HG03025 (cell line): ENCODE measurements at regions not wholly inside any gene's neighbourhood (a gene's known extent, or its start where the extent isn't known, plus 50 kb on each side); places are given as distances from the start of the nearest gene placed in this dataset.

Experiments
- ATAC-seq: cut with Tn5 transposase; IDR thresholded peaks from one replicate; pipeline ENCODE4 v1.9.1; 2021; ENCODE audit warnings: mild to moderate bottlenecking, moderate library complexity; ENCODE audit not compliant: unreplicated experiment, low FRiP score

DNA sequence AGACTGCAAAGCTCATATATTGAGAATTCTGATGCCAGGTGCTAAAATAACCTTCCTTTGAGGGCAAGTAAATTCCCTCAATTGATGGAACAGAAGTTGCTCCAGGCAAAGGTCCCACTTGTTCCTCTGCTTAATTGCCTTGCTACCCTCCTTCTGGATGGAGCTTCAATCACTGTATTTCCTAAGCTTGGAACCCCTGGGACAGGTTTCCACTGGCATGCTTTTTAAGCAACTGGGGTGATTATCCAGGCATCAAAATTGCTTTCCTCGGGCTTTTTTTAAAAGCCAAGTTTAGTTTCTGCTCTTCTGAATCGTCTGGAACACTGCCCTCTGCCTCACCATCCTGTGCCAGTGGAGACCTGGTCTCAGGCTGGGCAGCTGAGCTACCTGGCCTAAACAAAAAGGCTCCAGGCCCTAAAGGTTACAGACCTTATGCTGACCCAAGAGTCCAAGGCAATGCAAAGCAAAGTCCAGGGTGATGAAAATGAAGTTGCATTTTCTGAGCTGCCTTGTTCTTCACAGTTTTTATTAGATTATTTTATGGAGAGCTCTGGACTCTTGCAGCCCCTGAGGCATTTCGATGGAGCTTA lies 167.9 kb upstream of the CD180 start:
- no peak for ATAC-seq

DNA sequence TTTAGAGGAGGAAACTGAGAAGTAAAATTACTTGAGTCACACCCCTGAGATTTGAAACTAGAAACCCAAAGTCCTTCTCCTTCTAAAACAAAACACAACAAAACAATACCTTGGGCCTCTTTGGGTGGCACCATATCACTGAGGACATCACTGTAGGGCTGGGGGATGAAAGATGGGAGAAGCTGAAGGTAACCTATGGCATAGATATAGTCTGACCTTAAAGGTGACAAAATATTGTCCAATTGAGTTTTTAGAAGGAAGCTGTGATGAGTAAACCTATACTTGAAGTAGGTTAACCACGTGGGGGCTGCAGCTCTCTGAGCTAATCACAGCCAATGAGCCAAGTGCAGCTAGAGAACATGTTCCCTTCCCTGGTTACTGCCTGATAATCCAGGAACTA lies 167.4 kb upstream of the CD180 start:
- no peak for ATAC-seq

DNA sequence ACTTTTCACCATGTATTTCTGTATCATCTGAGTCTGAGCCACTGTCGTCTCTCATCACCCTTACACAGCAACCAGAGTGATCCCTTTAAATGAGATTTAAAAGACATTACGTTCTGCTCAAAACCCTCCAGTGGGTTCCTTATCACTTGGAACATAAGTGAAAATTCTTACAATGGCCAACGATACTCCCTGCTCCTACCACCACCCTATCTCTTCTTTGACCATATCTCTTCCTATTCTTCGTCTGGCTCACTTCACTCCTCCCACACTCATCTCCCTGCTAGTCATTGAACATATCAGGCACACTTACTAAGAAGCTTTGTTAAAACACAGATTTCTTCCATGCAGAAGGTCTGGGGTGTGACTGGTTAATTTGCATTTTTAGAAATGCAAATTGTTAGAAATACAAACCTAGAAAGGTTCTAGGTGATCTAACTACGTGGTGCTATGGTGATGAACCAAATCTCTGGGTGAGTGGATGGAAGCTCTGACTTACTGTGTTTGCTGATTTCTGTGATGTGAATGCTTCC lies 166.6 kb upstream of the CD180 start:
- no peak for ATAC-seq

DNA sequence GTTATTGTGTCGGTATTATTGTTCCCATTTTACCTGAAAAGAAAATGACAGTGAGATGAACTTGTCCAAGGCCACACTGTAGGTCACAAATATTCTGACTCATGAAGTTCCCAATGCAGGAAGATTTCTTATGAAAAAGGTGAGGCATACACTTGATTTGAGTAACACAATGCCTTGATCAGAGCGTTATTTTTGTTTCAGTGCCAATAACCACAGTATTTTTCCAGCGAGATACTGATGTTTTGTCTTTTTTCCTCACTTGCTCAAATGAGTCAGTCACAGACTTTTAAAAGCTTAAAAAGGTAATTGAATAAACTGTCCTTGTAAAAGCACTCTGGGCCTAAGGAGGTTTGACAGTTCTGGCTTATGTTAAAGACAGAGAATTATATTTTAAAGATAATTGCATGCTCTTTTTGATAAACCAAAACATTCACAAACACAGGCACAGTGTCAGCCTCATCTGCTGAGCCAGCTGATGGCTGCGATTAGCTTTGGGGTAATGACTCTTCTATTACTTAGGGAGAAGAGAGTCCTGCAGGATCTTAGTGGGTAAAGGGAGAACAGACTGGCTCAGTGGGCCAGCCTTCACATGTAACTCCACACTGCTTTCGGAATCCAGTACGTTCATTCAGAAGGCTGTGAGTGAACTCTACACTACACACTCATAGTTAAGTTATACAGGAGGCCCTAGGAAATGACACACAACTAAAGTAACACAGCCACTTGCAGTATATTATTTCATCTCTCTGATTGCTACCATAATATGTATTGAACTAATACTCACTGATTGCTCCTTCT lies 165.5 kb upstream of the CD180 start:
- no peak for ATAC-seq

DNA sequence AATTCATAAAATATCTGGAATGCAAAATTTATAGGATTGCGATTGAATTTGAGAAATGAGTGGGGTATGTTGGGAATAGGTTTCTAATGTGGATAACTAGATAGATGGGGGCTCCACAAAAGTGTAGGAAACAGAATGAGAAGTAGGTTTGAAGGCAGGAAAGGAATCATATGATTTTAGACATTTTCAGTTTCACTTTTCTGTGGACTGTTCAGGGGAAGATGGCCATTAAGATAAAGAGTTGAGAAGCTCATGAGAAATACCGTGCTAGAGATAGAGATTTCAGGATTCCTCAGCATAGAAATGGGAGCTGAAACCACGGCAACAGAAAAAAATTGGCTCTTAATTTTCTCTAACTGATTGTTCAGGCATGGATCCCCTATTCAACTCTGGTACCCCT lies 163.4 kb upstream of the CD180 start:
- ATAC-seq, result no peak

DNA sequence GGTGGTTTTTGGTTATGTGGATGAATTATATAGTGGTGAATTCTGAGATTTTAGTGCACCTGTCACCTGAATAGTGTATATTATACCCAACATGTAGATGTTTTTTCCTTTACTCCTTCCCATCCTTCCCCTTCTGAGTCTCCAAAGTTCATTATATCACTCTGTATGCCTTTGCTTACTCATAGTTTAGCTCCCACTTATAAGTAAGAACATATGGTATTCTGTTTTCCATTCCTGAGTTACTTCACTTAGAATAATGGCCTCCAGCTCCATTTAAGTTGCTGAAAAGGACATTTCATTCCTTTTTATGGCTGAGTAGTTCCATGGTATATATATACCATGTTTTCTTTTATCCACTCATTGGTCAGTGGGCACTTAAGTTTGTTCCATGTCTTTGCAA lies 161.6 kb upstream of the CD180 start:
- ATAC-seq, result no peak

DNA sequence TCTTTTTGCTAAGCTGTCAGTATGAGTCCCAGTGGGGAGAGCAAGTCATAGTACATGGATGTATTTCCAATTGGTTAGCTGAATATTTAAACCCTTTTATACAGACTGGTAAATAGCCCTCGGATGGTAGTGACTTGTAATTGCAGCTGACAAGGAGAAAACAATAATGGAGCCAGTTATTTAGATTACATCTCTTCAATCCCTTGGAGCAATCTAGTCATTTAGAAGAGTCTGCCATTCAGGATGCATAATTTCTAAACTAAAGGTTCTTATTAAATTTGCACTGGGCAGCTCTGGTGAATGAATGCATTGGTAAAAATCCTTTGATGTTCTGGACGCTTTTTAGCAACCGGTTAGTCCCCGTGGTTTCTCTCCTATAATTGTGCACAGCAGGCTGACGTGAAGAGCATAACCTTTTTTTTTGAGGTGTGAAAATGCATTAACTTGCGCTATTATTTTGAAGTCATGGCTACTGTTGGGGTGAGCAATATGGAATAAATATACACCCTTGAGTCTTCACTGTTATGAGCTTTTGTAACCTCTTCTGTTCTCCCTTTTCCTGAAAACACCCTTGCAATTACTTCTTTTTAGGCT lies 158.6 kb upstream of the CD180 start:
- no peak for ATAC-seq

DNA sequence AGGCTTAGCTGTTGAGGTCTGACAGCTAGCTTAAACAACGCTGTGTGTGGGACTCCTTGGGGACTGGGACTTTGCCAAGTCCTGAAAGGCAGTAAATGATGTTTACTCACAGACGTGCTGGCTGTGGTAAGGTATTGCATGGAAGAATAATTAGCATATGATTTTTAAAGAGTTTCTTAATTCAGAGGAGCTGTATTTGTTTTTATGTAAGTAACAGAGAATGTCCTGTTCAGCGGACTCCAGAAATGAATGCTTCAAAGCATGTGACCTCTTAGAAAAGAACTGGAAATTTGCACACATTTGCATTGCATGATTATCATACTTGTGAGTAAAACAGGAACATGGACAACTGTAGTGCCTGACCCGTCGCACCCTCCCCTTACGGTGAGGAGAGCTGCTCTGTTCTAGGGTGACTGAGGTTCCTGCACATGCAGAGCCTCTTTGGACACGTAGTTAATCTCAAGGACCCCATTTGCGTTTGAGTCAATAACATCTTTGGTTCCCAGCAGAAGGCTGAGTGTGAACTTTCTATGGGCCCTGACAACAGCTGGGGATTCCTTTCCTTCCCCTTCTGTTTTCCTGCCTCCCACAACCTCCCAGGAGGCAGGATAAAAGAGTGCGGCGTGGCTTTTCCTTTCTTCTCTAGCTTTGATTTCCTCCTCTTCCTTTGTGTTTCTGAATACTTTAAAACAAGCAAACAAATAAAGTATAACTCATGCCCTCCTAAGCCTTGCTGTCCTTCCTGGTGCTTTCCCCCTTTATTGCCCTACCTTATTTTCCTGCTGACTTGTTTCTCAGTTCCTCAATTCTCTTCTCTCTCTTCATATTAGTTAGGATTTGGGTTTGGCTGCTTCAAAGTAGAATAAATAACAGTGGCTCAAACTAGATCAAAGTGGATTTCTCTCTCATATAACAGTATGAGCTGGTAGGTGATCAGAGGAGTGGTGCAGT lies 157.2 kb upstream of the CD180 start:
- ATAC-seq, result no peak

DNA sequence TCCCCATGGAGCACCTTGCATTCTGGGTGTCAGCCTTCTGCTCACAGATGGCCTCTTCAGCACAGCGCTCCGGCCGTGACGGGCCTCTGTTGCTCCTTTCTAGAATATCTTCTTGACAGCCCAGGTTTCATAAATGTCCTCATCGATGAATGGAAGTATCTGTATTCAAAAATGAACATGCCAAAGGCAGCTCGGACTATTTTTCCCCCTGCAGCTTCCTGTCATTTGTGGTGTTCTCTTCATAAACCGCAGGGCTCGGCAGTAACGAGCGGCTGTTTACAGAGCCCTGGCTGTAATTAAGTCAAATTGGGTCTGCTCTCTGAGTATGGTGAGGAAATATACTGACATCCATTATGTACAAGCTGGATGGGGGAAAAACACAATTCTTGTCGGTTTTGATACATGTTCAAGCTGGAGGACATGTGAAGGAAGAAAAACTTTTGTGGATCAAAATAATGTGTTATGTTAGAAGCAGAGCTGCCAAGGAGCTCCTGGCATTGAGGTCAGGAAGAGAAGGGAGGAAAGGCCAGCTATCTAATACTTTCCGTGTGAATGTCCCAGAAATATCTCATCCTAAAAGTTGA lies 154.1 kb upstream of the CD180 start:
- ATAC-seq, result no peak

DNA sequence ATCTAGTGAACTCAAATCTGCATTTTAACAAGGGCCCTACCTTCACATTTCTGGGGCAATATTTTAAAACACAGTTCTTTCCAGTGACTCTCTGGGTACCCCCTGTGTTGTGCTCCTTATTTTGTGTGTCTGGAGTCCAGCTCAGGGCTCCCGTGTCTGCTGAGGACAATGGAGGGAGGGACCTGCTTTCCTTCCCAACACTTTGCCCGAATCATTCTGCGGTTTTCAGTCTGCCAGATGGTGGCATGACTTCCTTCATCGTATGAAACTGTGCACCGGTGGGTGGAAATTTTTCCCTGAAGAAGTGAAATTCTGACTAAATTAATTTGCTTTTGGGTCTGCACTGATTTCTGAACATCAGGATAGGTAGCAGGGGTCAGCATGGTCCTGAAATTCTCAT lies 153.6 kb upstream of the CD180 start:
- no peak for ATAC-seq

DNA sequence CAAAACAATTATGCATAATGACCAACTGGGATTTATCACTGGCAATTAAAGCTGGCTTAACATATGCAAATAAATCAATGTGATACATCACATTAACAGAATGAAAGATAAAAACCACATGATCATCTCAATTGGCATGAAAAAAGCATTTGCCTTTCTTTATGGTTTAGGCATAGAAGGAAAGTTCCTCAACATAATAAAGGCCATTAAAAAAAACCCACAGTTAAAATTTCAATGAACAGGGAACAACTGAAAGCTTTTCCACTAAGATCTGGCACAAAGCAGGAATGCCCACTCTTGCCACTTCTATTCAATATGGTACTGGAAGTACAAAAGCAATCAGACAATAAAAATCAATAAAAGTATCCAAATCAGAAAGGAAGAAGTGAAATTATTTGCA lies 151.2 kb upstream of the CD180 start:
- no peak for ATAC-seq

DNA sequence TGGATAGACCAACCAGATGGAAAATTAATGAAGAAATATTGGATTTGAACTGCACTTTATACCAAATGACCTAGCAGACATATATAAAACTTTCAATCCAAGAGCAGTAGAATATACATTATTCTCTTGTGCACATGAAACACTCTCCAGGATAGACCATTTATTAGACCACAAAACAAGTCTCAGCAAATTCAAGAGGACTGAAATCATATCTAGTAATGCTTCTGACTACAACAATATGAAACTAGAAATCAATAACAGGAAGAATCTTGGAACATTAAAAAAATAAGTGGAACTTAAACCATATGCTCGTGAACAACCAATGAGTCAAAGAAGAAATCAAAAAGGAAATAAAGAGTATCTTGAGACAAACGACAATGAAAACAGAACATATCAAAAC lies 150.0 kb upstream of the CD180 start:
- no peak for ATAC-seq

DNA sequence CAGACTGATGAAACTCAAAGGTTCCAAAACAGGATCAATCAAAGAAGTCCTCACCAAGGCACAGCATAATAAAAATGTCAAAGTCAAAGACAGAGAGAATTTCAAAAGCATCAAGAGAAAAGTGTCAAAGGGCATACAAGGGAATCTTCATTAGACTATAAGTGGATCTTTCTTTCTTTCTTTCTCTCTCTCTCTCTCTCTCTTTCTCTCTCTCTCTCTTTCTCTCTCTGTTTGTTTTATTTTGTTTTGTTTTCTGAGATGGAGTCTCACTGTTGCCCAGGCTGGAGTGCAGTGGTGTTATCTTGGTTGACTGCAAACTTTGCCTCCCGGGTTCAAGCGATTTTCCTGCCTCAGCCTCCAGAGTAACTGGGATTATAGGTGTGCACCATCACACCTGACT lies 148.3 kb upstream of the CD180 start:
- ATAC-seq, result no peak

DNA sequence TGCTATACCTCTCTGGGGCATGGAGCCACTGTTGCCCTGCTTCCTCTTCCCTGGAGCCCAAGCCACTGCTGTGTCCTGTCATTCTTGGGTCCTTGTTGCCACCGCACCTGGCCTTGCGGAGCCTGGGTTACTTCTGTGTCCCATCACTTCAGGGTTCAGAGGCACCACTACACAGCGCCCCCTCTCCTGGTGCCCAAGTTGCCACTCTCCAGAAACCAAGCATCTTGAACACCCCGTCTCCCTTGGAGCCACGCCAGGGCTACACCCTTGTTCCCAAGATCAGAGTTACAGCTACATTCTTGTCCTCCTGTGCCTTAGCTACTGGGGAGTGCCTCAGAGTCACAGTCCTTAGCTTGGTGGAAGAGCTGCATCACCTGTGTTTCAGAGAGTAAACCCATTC lies 147.2 kb upstream of the CD180 start:
- no peak for ATAC-seq

DNA sequence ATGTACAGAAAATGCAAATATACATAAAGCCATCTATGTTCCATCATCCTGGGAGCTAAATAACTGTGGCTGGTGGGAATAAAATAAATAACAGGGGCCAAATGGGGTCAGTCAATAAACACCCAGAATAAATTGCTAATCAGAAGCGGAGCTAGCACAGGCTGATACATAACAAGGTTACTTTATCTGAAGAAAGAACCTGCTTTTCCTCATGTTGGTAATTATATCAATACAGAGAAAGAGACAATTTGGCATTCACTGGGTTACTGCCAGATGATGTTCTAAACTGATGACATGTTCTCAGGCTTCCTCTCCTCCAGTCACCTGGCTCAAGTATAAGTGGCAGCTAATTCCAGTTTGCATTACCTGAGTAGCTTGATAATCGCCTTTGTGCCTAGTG lies 144.9 kb upstream of the CD180 start:
- no peak for ATAC-seq

DNA sequence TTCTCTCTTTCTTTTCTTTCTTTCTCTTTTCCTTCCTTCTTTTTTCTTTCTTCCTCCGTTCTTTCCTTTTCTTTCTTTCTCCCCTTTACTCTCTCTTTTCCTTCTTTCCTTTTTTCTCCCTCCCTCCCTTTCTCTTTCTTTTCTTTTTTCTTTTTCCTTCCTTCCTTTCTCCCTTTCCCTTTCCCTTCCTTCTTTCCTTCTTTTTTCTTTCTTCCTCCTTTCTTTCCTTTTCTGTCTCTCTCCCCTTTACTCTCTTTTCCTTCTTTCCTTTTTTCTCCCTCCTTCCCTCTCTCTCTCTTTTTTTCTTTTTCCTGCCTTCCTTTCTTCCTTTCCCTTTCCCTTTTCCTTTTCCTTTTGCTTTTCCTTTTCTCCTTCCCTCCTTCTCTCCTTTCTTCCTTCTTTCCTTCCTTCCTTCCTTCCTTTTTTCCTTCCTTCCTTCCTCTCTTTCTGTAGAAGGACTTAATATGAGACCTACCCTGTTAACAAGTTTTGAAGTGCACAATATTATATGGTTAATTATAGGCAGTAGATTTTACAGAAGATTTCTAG lies 142.7 kb upstream of the CD180 start:
- ATAC-seq, result no peak

DNA sequence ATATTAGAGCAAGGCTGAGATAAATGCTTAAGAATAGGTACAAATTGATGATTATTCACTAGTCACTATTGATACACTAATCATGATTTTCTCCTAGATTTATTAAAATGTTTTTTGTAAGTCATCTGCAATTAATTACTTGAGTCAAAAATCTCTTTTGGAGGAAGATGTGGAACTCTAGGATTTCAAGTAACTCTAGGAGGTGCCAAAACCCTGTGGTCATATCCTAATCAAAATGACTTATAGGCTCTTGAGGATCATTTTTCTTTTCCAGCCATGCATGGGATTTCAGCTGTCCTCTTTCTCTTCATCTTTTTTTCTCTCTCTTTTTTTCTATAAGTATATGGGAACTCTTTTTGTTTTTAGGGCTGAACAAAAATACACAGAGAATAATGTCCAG lies 141.8 kb upstream of the CD180 start:
- no peak for ATAC-seq

DNA sequence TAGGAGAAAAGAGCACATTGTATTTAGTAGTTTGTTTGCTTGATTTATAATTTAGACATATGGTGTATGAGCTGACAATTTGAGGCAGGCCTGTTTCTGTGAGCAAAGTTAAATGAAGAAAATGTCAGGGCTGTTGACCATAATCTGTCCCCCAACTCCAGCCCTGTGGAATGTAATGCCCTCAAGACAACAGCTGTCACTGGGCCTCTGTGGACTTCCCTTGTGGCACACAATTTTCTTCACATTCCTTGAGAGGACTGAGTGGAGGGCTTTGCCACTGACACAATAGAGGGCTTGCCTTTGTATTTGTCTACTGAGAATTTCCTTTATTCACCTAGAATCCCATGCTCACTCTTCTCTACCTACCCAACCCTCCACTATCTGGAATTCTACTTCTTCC lies 141.2 kb upstream of the CD180 start:
- ATAC-seq, result no peak

DNA sequence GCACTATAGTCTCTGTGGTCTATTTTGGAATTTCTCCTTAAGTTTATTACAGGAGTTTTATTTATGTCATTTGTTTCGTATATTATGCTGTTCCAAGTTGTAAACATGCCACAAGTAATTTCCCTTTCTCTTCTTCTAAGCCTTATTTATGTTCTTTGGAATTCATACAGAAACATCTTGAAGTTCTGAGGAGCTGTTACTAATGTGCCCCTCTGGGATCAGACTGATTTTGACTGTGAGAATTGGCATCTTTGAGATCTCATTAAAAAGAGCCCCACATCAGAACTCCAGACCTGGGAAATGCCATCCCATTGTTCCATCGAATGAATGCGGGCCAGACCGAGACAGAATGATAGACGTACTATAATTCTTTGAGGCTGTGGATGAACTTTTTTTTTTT lies 138.8 kb upstream of the CD180 start:
- no peak for ATAC-seq

DNA sequence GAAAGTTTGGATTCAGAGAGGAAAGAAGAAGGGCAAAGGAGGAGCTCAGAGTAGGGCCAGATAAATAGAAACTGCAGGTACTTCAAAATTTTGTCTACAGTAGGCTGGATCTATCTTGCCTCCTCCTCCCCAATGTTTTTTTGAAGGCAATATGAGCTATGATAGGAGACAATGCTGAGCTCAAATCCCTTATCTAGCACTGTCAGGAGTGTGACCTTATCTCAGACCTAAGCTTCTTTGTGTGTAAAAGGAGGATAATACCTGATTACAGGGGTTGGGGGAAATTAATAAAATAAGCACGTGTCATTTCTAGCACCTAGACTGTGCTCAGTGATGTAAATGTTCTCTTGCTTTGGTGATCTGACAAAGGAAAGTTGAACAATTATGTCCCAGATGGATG lies 137.8 kb upstream of the CD180 start:
- no peak for ATAC-seq
